NB4 (cell line): ENCODE measurements at regions not wholly inside any gene's neighbourhood (a gene's known extent, or its start where the extent isn't known, plus 50 kb on each side); places are given as distances from the start of the nearest gene placed in this dataset.

Experiments used
- MYC ChIP-seq: IDR thresholded peaks from 2 replicates; pipeline ENCODE4 v1.6.1; 2011; ENCODE audit warnings: low read depth, low read length
- POLR2A ChIP-seq: IDR thresholded peaks from 2 replicates; pipeline ENCODE4 v1.6.1; 2011; ENCODE audit warnings: mild to moderate bottlenecking; ENCODE audit not compliant: insufficient read length; ENCODE audit errors: extremely low read depth
- TF ChIP-seq, protein P1 (sequence below): IDR thresholded peaks from one replicate; pipeline ENCODE4 v1.5.1; 2012; ENCODE audit warnings: low read depth, low read length

DNA sequence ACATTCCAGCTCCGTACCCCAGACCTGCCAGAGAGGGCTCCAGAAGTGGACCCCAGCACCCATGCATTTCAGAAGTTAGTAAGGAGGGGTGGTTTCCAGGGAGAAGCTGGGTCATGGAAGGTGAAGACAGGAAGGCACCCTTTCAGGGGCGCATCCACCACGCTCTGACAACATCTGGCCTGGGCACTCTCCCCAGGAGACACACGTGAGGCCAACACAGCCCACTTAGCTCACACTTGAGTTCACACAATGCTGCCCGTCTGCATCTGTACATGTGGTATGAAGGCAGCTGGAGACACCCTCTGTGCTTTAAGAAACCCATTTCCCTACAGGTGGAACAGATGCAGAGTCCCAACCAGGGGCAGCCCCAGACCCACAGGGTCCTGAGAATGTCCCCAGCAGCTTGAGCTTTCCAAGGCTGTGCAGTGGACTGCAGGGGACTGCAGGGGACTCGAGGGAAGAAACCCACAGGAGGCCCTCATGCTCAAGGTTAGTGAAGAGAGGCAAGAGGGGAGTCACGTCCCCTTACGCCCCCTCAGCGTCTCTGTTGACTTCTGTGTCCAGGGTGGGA lies 326.8 kb upstream of the IRX1 start:
- TF ChIP-seq, protein P1, sequence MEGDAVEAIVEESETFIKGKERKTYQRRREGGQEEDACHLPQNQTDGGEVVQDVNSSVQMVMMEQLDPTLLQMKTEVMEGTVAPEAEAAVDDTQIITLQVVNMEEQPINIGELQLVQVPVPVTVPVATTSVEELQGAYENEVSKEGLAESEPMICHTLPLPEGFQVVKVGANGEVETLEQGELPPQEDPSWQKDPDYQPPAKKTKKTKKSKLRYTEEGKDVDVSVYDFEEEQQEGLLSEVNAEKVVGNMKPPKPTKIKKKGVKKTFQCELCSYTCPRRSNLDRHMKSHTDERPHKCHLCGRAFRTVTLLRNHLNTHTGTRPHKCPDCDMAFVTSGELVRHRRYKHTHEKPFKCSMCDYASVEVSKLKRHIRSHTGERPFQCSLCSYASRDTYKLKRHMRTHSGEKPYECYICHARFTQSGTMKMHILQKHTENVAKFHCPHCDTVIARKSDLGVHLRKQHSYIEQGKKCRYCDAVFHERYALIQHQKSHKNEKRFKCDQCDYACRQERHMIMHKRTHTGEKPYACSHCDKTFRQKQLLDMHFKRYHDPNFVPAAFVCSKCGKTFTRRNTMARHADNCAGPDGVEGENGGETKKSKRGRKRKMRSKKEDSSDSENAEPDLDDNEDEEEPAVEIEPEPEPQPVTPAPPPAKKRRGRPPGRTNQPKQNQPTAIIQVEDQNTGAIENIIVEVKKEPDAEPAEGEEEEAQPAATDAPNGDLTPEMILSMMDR: no peak
- TF ChIP-seq POLR2A (no peak), MYC (no peak)
